ENCODE measurements at regions not wholly inside any gene's neighbourhood (a gene's known extent, or its start where the extent isn't known, plus 50 kb on each side); places are given as distances from the start of the nearest gene placed in this dataset.

- Histone ChIP-seq H3K36me3 (replicated peaks in 1 of 2; ENCODE audit: control insufficient read depth in 1 of 2, insufficient read depth in 2 of 2, low read length in 1 of 2) (no peaks in the 10 kb centered on the region), H3K4me2 (no peak overlapping the region), H3K79me2 (ENCODE audit: insufficient read depth) (no peaks in the 10 kb centered on the region), H4K20me1 (ENCODE audit: insufficient read depth) (no peaks in the 10 kb centered on the region), H3K27me3 (ENCODE audit: insufficient read depth) (no peaks in the 10 kb centered on the region), H3K4me1 (ENCODE audit: control insufficient read depth in 1 of 2, insufficient read depth in 2 of 2, low read depth in 1 of 2, low read length in 1 of 2) (no peaks in the 10 kb centered on the region), H3K9me2 (no peaks in the 10 kb centered on the region), H3K9ac (no peak overlapping the region), H3F3A (replicated peaks; ENCODE audit: insufficient read depth) (no peaks in the 10 kb centered on the region), H3K27ac (ENCODE audit: low read depth in 2 of 2, low read length in 1 of 2) (no peak overlapping the region), H3K9me3 (no peaks in the 10 kb centered on the region), H2AFZ (ENCODE audit: low read depth) (no peak overlapping the region), H3K4me3 (ENCODE audit: low read depth in 2 of 2, low read length in 1 of 2) (no peak overlapping the region)
- ChIA-PET CTCF (interaction anchor here (0.5 kb wide), 1 partner anchor 34 kb away, joined by 3 read pairs; no protein-coding TSS in a partner anchor), POLR2A (no interaction called here)
- no peak for DNase-seq
- TF ChIP-seq PBX3 (IDR thresholded peaks at IDR 0.05): no peak
- no peak for TF ChIP-seq RXRA (IDR thresholded peaks at IDR 0.05; ENCODE audit: borderline replicate concordance, low read depth)
- TF ChIP-seq CHD2 (IDR thresholded peaks at IDR 0.05; ENCODE audit: low read length, partially characterized antibody): no peak
- no peak for TF ChIP-seq GATA2 (CRISPR knock-in tag; IDR thresholded peaks at IDR 0.05)
- no peak for TF ChIP-seq ZBTB33 (IDR thresholded peaks at IDR 0.05; ENCODE audit: borderline replicate concordance, low read depth)
- TF ChIP-seq USF2 (IDR thresholded peaks at IDR 0.05; ENCODE audit: borderline replicate concordance, low read depth, low read length): no peak
- 24% methylated on average over 4 of the region's 4 CpGs for WGBS (ENCODE audit: low lambda C conversion rate)
Observed at GRCh38 chr6:50637267-50637666, 76.1 kb upstream of the TFAP2D start.

- Histone ChIP-seq H3F3A (replicated peaks; ENCODE audit: insufficient read depth) (no peaks in the 10 kb centered on the region), H3K36me3 (replicated peaks in 1 of 2; ENCODE audit: control insufficient read depth in 1 of 2, insufficient read depth in 2 of 2, low read length in 1 of 2) (no peaks in the 10 kb centered on the region), H3K9me3 (no peaks in the 10 kb centered on the region), H2AFZ (ENCODE audit: low read depth) (no peak overlapping the region), H3K9ac (no peak overlapping the region), H3K27ac (ENCODE audit: low read depth in 2 of 2, low read length in 1 of 2) (no peak overlapping the region), H3K4me1 (ENCODE audit: control insufficient read depth in 1 of 2, insufficient read depth in 2 of 2, low read depth in 1 of 2, low read length in 1 of 2) (peaks cover 0 to 3% of the 10 kb centered on the region in 2 experiments; a peak in 1 of 4 replicates), H4K20me1 (ENCODE audit: insufficient read depth) (no peaks in the 10 kb centered on the region), H3K4me3 (ENCODE audit: low read depth in 2 of 2, low read length in 1 of 2) (no peak overlapping the region), H3K79me2 (ENCODE audit: insufficient read depth) (no peaks in the 10 kb centered on the region), H3K4me2 (no peak overlapping the region), H3K9me2 (no peaks in the 10 kb centered on the region), H3K27me3 (ENCODE audit: insufficient read depth) (no peaks in the 10 kb centered on the region)
- POLR2A ChIA-PET: no interaction called here
- TF ChIP-seq REST (IDR thresholded peaks at IDR 0.05; ENCODE audit: low read depth, low read length) (no peak), RFX5 (IDR thresholded peaks at IDR 0.05; ENCODE audit: low read length) (no peak), TCF12 (IDR thresholded peaks at IDR 0.05) (no peak), SMC3 (IDR thresholded peaks at IDR 0.05; ENCODE audit: low read depth, low read length) (no peak), FOXJ3 (CRISPR knock-in tag; IDR thresholded peaks at IDR 0.05) (no peak), GATA2 (CRISPR knock-in tag; IDR thresholded peaks at IDR 0.05) (no peak)
- DNase-seq: no peak
- CTCF ChIA-PET: no interaction called here
- WGBS (ENCODE audit: low lambda C conversion rate): 16% methylated on average over 2 of the region's 2 CpGs
Observed at GRCh38 chr6:50649086-50649485, 64.2 kb upstream of the TFAP2D start.
